Smooth muscle cell (in vitro differentiated cells): ENCODE measurements at regions not wholly inside any gene's neighbourhood (a gene's known extent, or its start where the extent isn't known, plus 50 kb on each side); places are given as distances from the start of the nearest gene placed in this dataset.

Source experiments
- DNase-seq: peaks from one replicate; lab custom pipeline; 2025; ENCODE audit not compliant: unreplicated experiment; lab: John Stamatoyannopoulos, UW
- H2AFZ ChIP-seq: fragments of 200-600 bp; sonication (generic); 2 replicates; pipeline ENCODE4 v1.6.0; 2016; ENCODE audit warnings: antibody characterized with exemption, low read depth, mild to moderate bottlenecking
- H3F3A ChIP-seq: fragments of 200-600 bp; sonication (generic); 2 replicates; pipeline ENCODE4 v1.6.0; 2017; ENCODE audit warnings: antibody characterized with exemption, low read depth
- H3K27ac ChIP-seq: fragments of 200-600 bp; sonication (generic); 2 replicates; pipeline ENCODE4 v1.5.1; 2016; ENCODE audit warnings: low read depth, mild to moderate bottlenecking
- H3K27me3 ChIP-seq: fragments of 200-600 bp; sonication (generic); 2 replicates; pipeline ENCODE4 v1.6.1; 2016; ENCODE audit warnings: low read depth, mild to moderate bottlenecking
- H3K36me3 ChIP-seq: fragments of 200-600 bp; sonication (generic); 2 replicates; pipeline ENCODE4 v1.5.1; 2016; ENCODE audit warnings: low read depth
- H3K4me1 ChIP-seq: fragments of 200-600 bp; sonication (generic); 2 replicates; pipeline ENCODE4 v1.5.1; 2016; ENCODE audit warnings: low read depth
- H3K4me2 ChIP-seq: fragments of 200-600 bp; sonication (generic); 2 replicates; pipeline ENCODE4 v1.6.0; 2016; ENCODE audit warnings: mild to moderate bottlenecking
- H3K4me3 ChIP-seq: fragments of 200-600 bp; sonication (generic); 2 replicates; pipeline ENCODE4 v1.5.1; 2016; ENCODE audit warnings: mild to moderate bottlenecking
- H3K79me2 ChIP-seq: fragments of 200-600 bp; sonication (generic); 2 replicates; pipeline ENCODE4 v1.6.0; 2016; ENCODE audit warnings: low read depth, mild to moderate bottlenecking
- H3K9ac ChIP-seq: fragments of 200-600 bp; sonication (generic); 2 replicates; pipeline ENCODE4 v1.6.0; 2016; ENCODE audit warnings: low read depth
- H3K9me3 ChIP-seq: fragments of 200-600 bp; sonication (generic); replicated peaks from 2 replicates; pipeline ENCODE4 v1.5.1; 2016; ENCODE audit warnings: low read depth
- H4K20me1 ChIP-seq: fragments of 200-600 bp; sonication (generic); 2 replicates; pipeline ENCODE4 v1.6.0; 2016; ENCODE audit warnings: low read depth
- WGBS: methylation state at CpG from one replicate; pipeline ENCODE4 v1.1.7; 2016; ENCODE audit warnings: low lambda C conversion rate; 5-methylcytosine and 5-hydroxymethylcytosine counted together
- TF ChIP-seq, protein P1 (sequence below): fragments of 200-600 bp; sonication (generic); IDR thresholded peaks from 2 replicates; pipeline ENCODE4 v1.5.1; 2017; ENCODE audit warnings: borderline replicate concordance, mild to moderate bottlenecking, antibody characterized with exemption; ENCODE audit not compliant: insufficient read depth, poor library complexity, severe bottlenecking

DNA sequence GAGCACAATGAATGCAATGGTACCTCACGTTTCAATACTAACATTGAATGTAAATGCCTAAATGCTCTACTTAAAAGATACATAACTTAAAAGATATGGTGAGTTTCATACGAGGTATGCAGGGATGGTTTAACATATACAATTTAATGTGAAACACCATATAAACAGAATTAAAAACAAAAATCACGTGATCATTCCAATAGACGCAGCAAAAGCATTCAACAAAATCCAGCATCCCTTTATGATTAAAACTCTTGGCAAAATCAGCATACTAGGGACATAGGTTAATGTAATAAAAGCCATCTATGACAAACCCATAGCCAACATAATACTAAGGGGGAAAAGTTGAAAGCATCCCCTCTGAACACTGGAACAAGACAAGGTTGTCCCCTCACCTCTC lies 845.7 kb downstream of the SLC16A7 start:
- 75% methylated on average over 4 of the region's 4 CpGs for WGBS
- TF ChIP-seq, protein P1, sequence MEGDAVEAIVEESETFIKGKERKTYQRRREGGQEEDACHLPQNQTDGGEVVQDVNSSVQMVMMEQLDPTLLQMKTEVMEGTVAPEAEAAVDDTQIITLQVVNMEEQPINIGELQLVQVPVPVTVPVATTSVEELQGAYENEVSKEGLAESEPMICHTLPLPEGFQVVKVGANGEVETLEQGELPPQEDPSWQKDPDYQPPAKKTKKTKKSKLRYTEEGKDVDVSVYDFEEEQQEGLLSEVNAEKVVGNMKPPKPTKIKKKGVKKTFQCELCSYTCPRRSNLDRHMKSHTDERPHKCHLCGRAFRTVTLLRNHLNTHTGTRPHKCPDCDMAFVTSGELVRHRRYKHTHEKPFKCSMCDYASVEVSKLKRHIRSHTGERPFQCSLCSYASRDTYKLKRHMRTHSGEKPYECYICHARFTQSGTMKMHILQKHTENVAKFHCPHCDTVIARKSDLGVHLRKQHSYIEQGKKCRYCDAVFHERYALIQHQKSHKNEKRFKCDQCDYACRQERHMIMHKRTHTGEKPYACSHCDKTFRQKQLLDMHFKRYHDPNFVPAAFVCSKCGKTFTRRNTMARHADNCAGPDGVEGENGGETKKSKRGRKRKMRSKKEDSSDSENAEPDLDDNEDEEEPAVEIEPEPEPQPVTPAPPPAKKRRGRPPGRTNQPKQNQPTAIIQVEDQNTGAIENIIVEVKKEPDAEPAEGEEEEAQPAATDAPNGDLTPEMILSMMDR = no peak
- H3K4me2 ChIP-seq = no peak overlapping the region
- H3F3A ChIP-seq = no peaks in the 10 kb centered on the region
- H3K27me3 ChIP-seq = no peaks in the 10 kb centered on the region
- H3K79me2 ChIP-seq = no peaks in the 10 kb centered on the region
- DNase-seq = no peak
- no peaks in the 10 kb centered on the region for H4K20me1 ChIP-seq
- H3K9ac ChIP-seq = no peak overlapping the region
- H3K27ac ChIP-seq = no peak overlapping the region
- H3K4me1 ChIP-seq = no peaks in the 10 kb centered on the region
- no peak overlapping the region for H3K4me3 ChIP-seq
- H3K9me3 ChIP-seq = no peaks in the 10 kb centered on the region
- no peak overlapping the region for H2AFZ ChIP-seq
- no peaks in the 10 kb centered on the region for H3K36me3 ChIP-seq

DNA sequence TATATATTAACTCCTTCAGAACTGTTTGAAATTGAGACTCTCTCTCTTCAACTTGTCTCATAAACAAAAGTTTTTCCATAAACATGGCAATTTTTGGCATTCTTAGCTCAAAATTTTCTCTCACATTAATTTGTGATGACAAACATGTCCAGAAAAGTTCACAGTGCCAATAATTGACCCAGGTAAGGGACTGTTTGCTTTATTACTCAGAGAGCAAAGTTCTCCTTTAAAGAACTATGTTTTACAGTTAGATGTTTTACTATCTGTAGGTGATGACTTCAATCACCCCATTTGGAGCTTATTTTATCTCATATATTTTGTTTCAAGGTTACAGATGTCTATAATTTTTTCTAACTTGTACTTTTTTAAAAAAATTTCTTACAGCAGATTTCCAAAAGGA lies 855.6 kb downstream of the SLC16A7 start:
- DNase-seq = no peak
- Histone ChIP-seq H3K27ac (no peak overlapping the region), H4K20me1 (no peaks in the 10 kb centered on the region), H3K79me2 (no peaks in the 10 kb centered on the region), H3K4me1 (no peaks in the 10 kb centered on the region), H3K9ac (no peak overlapping the region), H3F3A (no peaks in the 10 kb centered on the region), H3K4me2 (no peak overlapping the region), H3K27me3 (no peaks in the 10 kb centered on the region), H3K36me3 (no peaks in the 10 kb centered on the region), H2AFZ (no peak overlapping the region), H3K9me3 (no peaks in the 10 kb centered on the region), H3K4me3 (no peak overlapping the region)
- TF ChIP-seq, protein P1 = no peak

GRCh38 chr12:60465060-60465459 lies 869.2 kb downstream of the SLC16A7 start:
- Histone ChIP-seq H3K4me1 (no peaks in the 10 kb centered on the region), H2AFZ (no peak overlapping the region), H3K27me3 (no peaks in the 10 kb centered on the region), H3K79me2 (no peaks in the 10 kb centered on the region), H3K4me2 (no peak overlapping the region), H3K9ac (no peak overlapping the region), H3K9me3 (no peaks in the 10 kb centered on the region), H3K4me3 (no peak overlapping the region), H3K27ac (no peak overlapping the region), H3F3A (no peaks in the 10 kb centered on the region), H3K36me3 (no peaks in the 10 kb centered on the region), H4K20me1 (no peaks in the 10 kb centered on the region)
- no peak for DNase-seq
- TF ChIP-seq, protein P1 = no peak

DNA sequence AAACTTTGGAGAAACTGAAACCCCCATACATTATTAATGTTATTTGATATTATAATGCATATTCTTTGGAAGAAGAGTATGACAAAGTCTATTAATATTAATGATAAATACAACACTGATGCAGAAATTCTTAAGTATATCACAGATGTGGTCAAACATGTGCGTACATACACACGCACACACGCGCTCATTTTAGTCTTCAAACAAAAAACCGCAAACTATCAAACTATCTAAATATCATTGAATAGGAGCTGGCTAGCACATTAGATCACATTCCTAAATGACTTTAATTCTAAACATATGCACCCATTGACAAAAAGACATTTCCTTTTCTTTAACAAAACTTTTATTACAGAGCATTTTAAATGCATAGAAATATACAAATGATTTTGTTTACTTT lies 872.7 kb downstream of the SLC16A7 start:
- Histone ChIP-seq H3K36me3 (no peaks in the 10 kb centered on the region), H2AFZ (no peak overlapping the region), H3K4me3 (no peak overlapping the region), H3K9ac (no peak overlapping the region), H3K27ac (no peak overlapping the region), H3K9me3 (no peaks in the 10 kb centered on the region), H3K4me1 (no peaks in the 10 kb centered on the region), H3K79me2 (no peaks in the 10 kb centered on the region), H3F3A (no peaks in the 10 kb centered on the region), H3K4me2 (no peak overlapping the region), H3K27me3 (no peaks in the 10 kb centered on the region), H4K20me1 (no peaks in the 10 kb centered on the region)
- no peak for DNase-seq
- 99% methylated on average over 5 of the region's 5 CpGs for WGBS
- TF ChIP-seq, protein P1 = no peak
